ENCODE measurements at regions not wholly inside any gene's neighbourhood (a gene's known extent, or its start where the extent isn't known, plus 50 kb on each side); places are given as distances from the start of the nearest gene placed in this dataset.
"Not testable (repeated sequence)": the region's sequence is repeated elsewhere in the genome, so short reads cannot be mapped to it uniquely, and the experiment has no call there.

DNA sequence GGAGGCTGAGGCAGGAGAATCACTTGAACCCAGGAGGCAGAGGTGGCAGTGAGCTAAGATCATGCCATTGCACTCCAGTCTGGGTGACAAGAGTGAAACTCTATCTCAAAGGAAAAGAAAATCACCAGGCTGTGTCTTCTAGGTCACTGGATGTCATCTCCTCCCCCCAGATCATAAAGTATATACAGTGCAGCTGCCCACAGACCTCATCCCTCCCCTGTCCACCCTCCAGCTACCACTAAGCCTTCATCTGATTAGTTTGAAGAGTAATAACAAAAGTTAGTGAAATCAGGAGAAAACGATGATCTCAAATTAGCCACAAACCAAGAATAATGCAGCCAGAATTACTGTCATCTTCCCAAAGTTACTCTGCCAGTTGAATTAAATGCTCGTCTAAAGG lies 117.2 kb downstream of the ZNF22 start:
- in situ Hi-C loops (cut with MboI; ENCODE audit: low sequenced_read_pairs); H4K20me1 ChIP-seq (ENCODE audit: insufficient read depth, low read length); H2BK20ac ChIP-seq (ENCODE audit: low read depth, low read length); H3K27ac ChIP-seq (ENCODE audit: insufficient read depth, low read length); H3K27me3 ChIP-seq (ENCODE audit: control insufficient read depth, insufficient read depth, low read length); H3K18ac ChIP-seq (ENCODE audit: low read depth, low read length); H3K79me1 ChIP-seq (ENCODE audit: low read depth in 1 of 2, low read length in 2 of 2); H2BK15ac ChIP-seq (ENCODE audit: low read depth, low read length); H2BK5ac ChIP-seq (ENCODE audit: low read depth, low read length, poor library complexity, severe bottlenecking); H3K4me2 ChIP-seq (ENCODE audit: low read depth, low read length); H2AK5ac ChIP-seq (ENCODE audit: low read depth, low read length); H4K91ac ChIP-seq (ENCODE audit: insufficient read depth, low read depth, low read length); H3K23ac ChIP-seq (ENCODE audit: low read depth, low read length); H3K9me3 ChIP-seq (ENCODE audit: control insufficient read depth, insufficient read depth, low read length); H3K9me1 ChIP-seq (ENCODE audit: insufficient read depth, low read length); H4K5ac ChIP-seq (ENCODE audit: low read depth, low read length); H2BK120ac ChIP-seq (ENCODE audit: low read depth, low read length); H3K36me3 ChIP-seq (ENCODE audit: control insufficient read depth, insufficient read depth, low read length); H4K8ac ChIP-seq (ENCODE audit: low read depth in 2 of 2, low read length in 2 of 2); H3K9ac ChIP-seq (ENCODE audit: low read depth, low read length); ATAC-seq (ENCODE audit: low read depth); intact Hi-C loops (cut with micrococcal nuclease); H2AFZ ChIP-seq (replicated peaks; ENCODE audit: low read length, poor library complexity); H3K4me3 ChIP-seq (ENCODE audit: insufficient read depth, low read depth, low read length); H3K56ac ChIP-seq (ENCODE audit: extremely low read depth, insufficient read depth, low read length); dilution Hi-C loops (cut with HindIII; ENCODE audit: low sequenced_read_pairs, unreplicated experiment); POLR2A ChIA-PET (ENCODE audit: unreplicated experiment); CTCF ChIA-PET; DNase-seq; H3K14ac ChIP-seq (replicated peaks; ENCODE audit: low read depth, low read length); H2AK9ac ChIP-seq (replicated peaks; ENCODE audit: low read depth, low read length, poor library complexity); H3K4me1 ChIP-seq (ENCODE audit: control insufficient read depth, insufficient read depth, low read length); H3K4ac ChIP-seq (ENCODE audit: low read depth, low read length); BruUV-seq (replicated peaks): not testable (repeated sequence)
- WGBS, 2 experiments (ENCODE audit: extremely low coverage in 2 of 2, insufficient read length in 1 of 2), result no CpG with 5 or more reads among the region's 2 CpGs
